SIG-M5 treated with dmso at 0.1 percent for 504 hours (cell line): ENCODE measurements at regions not wholly inside any gene's neighbourhood (a gene's known extent, or its start where the extent isn't known, plus 50 kb on each side); places are given as distances from the start of the nearest gene placed in this dataset.
A peak's percentile ranks its signal among the peaks of the same experiment; 100 is the strongest.

Source experiments
- DNase-seq: peaks from one replicate; lab custom pipeline; 2025; ENCODE audit not compliant: unreplicated experiment; lab: John Stamatoyannopoulos, UW

DNA sequence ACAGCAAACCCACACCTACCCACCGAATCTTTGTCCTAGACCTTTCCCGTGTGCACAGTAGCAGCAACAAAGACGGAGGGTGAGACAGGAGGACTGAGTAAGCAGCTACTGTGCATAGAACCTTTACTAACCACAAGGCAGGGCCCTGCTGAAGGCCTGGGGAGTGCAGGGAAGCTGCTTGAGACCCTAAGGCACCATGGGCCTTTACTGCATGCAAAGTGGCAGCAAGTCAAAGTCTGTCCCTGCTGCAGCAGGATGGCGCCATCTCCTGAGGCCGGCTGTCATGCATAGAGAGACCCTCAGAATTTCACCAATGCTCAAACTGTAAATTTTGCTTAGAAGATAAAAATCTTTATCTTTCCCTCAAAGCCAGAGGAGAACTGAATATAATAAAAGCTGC is 610.5 kb downstream of the ACTR3B start:
- DNase-seq: no peak

GRCh38 chr7:153380636-153381035 is 621.1 kb downstream of the ACTR3B start:
- DNase-seq: no peak

DNA sequence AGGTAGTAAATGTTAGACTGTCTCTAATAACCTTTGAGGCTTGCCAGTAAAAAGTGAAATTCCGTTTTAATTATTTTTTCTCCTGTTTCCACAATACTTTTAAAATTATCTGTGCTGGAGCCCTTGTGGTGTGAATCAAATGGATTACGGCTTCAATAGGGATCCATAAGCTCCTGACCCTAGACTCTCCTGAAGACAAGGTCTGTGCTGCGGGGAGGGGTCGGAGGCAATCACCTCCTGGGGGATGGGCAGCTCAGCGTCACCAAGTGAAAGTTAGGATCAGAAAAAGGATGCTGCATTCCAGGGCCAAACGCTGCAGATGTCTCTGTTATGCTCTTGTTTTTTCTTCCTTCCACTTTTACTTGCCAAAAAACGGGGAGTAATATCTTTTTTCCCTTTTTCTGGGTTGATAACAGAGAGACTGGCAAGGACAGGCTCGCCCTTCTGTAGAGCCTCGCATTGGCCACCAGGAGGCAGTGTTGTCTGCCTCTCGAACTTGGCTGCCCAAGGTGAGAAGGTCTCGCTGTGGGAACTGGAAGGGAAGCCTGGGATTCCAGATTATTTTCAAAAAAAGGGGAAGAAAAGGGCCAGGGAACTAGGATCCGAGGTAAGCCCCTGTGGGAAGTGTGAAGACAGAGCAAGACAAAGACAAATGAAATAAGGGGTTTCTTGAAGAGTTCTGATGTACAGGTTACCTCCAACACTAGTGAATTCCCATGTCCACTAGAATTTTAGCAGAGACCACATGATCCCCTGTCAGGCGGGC is 621.9 kb downstream of the ACTR3B start:
- peak; percentile 17 for DNase-seq

GRCh38 chr7:153382641-153383101 is 623.1 kb downstream of the ACTR3B start:
- no peak for DNase-seq

GRCh38 chr7:153383781-153384180 is 624.2 kb downstream of the ACTR3B start:
- DNase-seq: no peak

DNA sequence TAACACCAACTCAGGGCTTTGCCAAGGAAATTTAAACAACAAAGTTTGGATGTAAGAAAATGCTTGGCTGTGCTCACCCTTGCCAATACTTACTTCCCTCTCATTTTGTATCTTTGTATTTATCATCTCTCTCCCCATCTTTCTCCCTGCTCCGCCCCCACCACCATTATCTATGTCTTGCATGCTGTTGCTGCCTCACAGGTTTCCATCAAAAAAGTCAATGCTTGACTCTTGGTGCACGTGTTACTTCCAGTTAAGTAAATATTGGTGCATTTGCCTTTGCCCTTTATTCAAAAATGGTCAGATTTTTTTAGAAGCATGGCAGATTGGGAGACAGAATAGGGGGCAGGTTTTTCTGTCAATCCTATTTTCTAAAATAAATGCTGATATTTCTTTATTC is 626.0 kb downstream of the ACTR3B start:
- no peak for DNase-seq

DNA sequence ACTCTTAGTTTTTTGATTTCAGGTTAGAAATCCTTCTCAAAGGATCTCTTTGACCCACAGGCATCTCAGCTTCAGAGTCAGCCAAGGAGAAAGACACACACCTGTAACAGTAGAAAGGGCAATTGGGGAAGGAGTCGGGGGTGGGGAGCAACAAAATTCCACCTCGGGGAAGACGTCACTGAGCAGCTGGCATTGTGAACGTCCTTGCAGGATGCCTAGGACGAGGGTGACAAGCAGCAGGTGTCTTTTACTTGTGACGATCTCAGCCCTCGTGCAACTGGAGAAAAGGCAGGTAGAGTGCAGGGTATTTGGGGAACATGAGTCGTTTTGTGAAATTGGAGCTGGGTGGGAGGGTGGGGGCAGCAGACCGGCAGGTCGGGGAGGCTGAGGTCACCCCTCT is 627.0 kb downstream of the ACTR3B start:
- DNase-seq: no peak

- no peak for DNase-seq
Observed at GRCh38 chr7:153388611-153389010, 629.1 kb downstream of the ACTR3B start.

- no peak for DNase-seq
Observed at GRCh38 chr7:153389261-153389660, 629.7 kb downstream of the ACTR3B start.

- DNase-seq: no peak
Observed at GRCh38 chr7:153390955-153391354, 631.4 kb downstream of the ACTR3B start.

DNA sequence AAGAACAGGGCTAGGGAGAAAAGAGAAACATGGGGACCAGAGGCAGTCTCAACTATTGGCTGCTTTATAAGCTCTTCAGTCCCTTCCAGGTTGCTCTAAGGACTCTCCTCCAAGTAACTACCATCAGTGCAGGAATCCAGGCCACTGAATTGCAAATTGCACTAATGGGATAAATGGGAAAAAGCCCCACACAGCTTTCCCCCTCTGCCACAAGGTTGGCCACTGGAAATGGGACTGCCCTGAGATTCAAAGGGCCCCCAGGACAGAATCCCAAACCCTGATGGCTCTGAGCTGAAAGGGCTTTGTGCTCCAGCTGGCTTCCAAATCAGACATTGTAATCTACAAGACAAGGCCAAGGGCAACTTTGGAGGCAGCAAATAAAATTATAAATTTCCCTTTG is 633.2 kb downstream of the ACTR3B start:
- DNase-seq: no peak

DNA sequence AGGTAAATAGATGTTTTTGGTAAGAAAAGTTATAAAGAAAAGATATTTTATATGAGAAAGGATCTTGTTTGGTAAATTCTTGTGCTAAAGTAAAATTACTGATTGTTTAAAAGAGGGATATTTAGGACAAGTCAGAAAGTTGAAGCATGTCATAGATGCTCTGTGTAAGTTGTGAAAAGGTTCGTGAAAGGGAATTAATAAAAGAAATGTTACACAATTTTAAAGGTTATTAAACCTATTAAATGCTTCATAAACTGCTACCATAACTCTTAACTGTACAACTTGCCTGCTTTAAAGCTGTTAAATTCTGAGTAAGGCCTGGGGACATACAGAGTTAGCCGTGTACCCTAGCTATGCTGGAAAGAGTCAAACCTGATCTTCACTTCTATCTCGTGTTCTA is 634.1 kb downstream of the ACTR3B start:
- no peak for DNase-seq

- no peak for DNase-seq
Observed at GRCh38 chr7:153396475-153396874, 636.9 kb downstream of the ACTR3B start.

DNA sequence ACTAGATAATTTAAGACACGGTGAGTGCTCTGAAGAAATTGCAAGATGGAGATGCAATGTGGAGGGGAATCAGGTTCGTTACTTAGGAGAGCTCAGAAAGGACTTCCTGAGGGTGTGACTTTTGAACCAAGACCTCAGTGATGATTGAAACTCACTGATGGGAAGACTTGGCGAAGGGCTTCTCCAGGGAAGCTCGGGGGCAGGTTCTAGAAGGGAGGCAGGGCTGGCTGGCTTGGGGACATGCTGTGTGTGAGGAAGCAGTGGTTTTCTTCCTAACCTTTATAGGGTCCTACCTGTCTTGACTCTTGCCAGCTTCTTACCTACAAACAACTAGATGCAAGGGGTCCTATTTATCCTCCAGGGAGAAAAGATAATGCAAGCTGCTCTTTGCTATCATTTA is 637.9 kb downstream of the ACTR3B start:
- DNase-seq: no peak

GRCh38 chr7:153397906-153398305 is 638.4 kb downstream of the ACTR3B start:
- DNase-seq: no peak

DNA sequence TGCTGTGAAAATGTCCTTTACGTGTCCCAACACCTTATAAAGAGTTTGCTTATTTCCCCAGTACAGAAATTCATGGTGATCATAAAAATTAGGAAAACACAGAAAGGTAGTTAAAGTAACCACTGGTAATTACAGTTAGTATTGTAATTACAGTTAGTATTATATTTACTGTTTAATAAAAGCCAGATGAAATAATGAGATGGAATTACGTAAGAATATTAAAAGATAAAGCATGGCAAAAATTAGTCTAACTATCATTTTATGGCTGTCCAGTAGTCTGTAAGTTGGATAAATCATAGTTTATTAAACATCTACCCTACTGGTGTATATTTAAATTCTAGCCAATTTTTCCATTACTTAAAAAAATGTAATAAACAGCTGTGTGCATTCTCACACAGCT is 638.8 kb downstream of the ACTR3B start:
- no peak for DNase-seq

GRCh38 chr7:153398789-153399553 is 639.4 kb downstream of the ACTR3B start:
- no peak for DNase-seq

- DNase-seq: no peak
Observed at GRCh38 chr7:153399554-153399940, 640.0 kb downstream of the ACTR3B start.

- DNase-seq: no peak
Observed at GRCh38 chr7:153400735-153401593, 641.4 kb downstream of the ACTR3B start.

DNA sequence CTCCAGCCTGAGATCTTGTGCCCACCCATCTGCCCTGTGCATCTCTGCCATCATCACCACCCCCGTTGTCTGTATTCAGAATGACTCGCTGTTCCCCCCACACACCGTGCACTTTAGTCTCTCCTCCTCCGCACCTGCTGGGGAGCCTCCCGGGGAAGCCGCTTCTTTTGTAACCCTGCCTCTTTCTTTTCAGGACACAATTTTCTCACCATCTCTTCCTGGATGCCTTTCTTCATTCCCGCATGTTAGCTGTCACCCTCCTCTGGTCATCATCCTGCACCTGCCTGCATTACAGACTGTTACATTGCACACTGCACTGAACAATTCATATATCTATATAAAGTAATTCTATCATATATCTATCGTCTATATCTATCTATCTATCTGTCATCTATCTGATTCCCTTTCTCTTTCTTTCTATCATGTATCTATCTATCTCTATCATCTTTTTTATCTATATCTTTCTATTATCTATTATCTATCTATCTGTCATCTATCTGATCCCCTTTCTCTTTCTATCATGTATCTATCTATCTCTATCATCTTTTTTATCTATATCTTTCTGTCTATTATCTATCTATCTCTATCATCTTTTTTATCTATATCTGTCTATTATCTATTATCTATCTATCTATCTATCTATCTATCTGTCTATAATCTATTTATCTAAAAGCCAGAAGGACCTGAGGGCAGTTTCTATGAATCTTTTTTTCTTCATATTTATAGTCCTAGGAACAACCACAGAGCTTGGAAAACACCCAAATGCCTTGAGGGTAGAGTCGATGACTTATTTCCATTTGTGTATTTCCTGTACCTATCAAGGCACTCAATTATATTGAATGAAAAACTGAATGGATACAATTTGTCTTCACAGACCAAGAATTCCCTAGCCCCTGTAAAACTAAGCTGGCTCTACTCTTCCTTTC is 642.5 kb downstream of the ACTR3B start:
- DNase-seq: no peak
